ENCODE measurements at regions not wholly inside any gene's neighbourhood (a gene's known extent, or its start where the extent isn't known, plus 50 kb on each side); places are given as distances from the start of the nearest gene placed in this dataset.

DNA sequence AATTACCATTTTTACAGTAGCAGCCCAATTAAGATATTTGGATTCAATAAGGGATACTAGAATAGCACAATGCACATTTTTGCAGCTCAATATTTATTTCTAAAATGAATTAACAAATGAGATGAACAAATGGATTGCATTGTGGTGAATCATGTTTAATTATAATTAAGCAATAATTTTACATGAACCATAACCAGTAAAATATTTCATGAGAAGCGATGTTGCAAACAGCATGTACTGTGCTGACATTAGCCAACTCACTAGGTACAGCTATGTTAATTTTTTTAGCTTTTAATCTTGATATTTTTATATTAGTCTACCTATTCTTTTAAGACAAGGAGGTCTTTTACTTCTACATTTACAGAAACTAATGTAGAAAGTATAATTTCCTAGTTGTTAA, 399.1 kb upstream of the AKR1E2 start:
- H3K56ac ChIP-seq (ENCODE audit: insufficient read length, low read depth, low read length), result no peak overlapping the region
- no peak overlapping the region for H4K8ac ChIP-seq (replicated peaks; ENCODE audit: insufficient read length, low read depth, low read length)
- H3K4me1 ChIP-seq (ENCODE audit: insufficient read depth, low read length), result no peaks in the 10 kb centered on the region
- no peaks in the 10 kb centered on the region for H3K79me1 ChIP-seq (ENCODE audit: insufficient read depth, low read depth, low read length, poor library complexity, severe bottlenecking)
- Mint-ChIP-seq H3K36me3 (ENCODE audit: insufficient read depth in 1 of 3, low read depth in 3 of 3) (no peaks in the 10 kb centered on the region), H3K27me3 (ENCODE audit: low read depth) (no peaks in the 10 kb centered on the region), H3K27ac (no peak overlapping the region), H3K9me3 (no peaks in the 10 kb centered on the region), H3K4me1 (peaks cover 3 to 5% of the 10 kb centered on the region in 2 experiments; a peak in 2 of 4 replicates), H3K4me3 (no peak overlapping the region)
- no peak overlapping the region for H3K27ac ChIP-seq (ENCODE audit: insufficient read length, low read depth, low read length)
- no peak overlapping the region for H2AFZ ChIP-seq (ENCODE audit: low read length)
- no peak overlapping the region for H2AK5ac ChIP-seq (ENCODE audit: insufficient read length, low read length)
- H3K4ac ChIP-seq (ENCODE audit: low read depth, low read length), result no peak overlapping the region
- H3K79me2 ChIP-seq (ENCODE audit: insufficient read depth, low read length), result no peaks in the 10 kb centered on the region
- no peak overlapping the region for H3K4me2 ChIP-seq (ENCODE audit: insufficient read depth, insufficient read length, low read length)
- no peak overlapping the region for H3K9ac ChIP-seq (ENCODE audit: extremely low read depth, insufficient read length, low read length)
- H4K20me1 ChIP-seq (ENCODE audit: control insufficient read depth, insufficient read depth, insufficient read length), result no peaks in the 10 kb centered on the region
- no peak overlapping the region for H4K5ac ChIP-seq (ENCODE audit: insufficient read length, low read depth, low read length)
- no peak overlapping the region for H4K91ac ChIP-seq (ENCODE audit: insufficient read length, low read depth, low read length)
- no peak overlapping the region for H2BK12ac ChIP-seq (ENCODE audit: insufficient read length, low read depth, low read length)
- H3T11ph ChIP-seq (ENCODE audit: low read length), result no peak overlapping the region
- H3K27me3 ChIP-seq (ENCODE audit: insufficient read depth, low read length), result no peaks in the 10 kb centered on the region
- no peaks in the 10 kb centered on the region for H3K23me2 ChIP-seq (ENCODE audit: insufficient read length, low read depth, low read length, poor library complexity, severe bottlenecking)
- WGBS (ENCODE audit: extremely low coverage, insufficient read length, low lambda C conversion rate), result no CpG with 5 or more reads among the region's 1 CpG
- H2BK15ac ChIP-seq (ENCODE audit: low read depth, low read length), result no peak overlapping the region
- H2BK120ac ChIP-seq (ENCODE audit: low read depth, low read length, poor library complexity, severe bottlenecking), result no peak overlapping the region
- H3K23ac ChIP-seq (ENCODE audit: insufficient read length, low read depth, low read length), result no peak overlapping the region
- H3K9me3 ChIP-seq (ENCODE audit: control insufficient read depth, low read depth, low read length), result no peaks in the 10 kb centered on the region
- H2BK5ac ChIP-seq (ENCODE audit: insufficient read length, low read length), result no peak overlapping the region
- no peak overlapping the region for H3K14ac ChIP-seq (ENCODE audit: insufficient read depth, low read length)
- DNase-seq, result no peak
- H2BK20ac ChIP-seq (ENCODE audit: low read depth, low read length, poor library complexity, severe bottlenecking), result no peak overlapping the region
- no peak overlapping the region for H3K18ac ChIP-seq (ENCODE audit: insufficient read length, low read depth, low read length)
- TF ChIP-seq, protein P1, sequence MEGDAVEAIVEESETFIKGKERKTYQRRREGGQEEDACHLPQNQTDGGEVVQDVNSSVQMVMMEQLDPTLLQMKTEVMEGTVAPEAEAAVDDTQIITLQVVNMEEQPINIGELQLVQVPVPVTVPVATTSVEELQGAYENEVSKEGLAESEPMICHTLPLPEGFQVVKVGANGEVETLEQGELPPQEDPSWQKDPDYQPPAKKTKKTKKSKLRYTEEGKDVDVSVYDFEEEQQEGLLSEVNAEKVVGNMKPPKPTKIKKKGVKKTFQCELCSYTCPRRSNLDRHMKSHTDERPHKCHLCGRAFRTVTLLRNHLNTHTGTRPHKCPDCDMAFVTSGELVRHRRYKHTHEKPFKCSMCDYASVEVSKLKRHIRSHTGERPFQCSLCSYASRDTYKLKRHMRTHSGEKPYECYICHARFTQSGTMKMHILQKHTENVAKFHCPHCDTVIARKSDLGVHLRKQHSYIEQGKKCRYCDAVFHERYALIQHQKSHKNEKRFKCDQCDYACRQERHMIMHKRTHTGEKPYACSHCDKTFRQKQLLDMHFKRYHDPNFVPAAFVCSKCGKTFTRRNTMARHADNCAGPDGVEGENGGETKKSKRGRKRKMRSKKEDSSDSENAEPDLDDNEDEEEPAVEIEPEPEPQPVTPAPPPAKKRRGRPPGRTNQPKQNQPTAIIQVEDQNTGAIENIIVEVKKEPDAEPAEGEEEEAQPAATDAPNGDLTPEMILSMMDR (conservative IDR thresholded peaks at IDR 0.05), result no peak
